ENCODE measurements at regions not wholly inside any gene's neighbourhood (a gene's known extent, or its start where the extent isn't known, plus 50 kb on each side); places are given as distances from the start of the nearest gene placed in this dataset.

DNA sequence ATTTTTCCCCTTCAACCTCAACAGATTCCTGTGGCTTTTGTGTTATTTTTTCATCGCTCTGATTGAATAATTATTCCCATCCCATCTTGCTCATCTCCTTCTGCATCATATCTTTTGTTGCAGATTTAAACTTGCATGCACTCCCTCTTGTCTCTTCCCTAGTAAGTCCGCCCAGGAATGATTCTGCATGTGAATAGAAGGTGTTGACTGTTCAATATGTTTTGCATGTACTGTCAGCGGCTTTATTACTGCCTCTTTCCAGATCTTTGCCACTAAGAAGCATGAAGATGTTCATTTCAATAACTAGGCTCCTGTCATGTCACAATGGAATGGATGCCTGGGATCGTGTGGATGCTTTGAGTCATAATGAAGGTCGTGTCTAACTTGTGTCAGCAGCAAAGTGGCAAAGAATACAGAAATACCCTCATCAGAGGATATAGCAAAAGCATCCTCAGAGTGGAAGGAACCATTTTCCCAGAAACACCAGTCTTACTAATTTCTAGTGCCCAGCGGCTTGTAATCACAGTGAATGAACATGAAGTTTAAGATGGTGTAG, 62.6 kb upstream of the SEM1 start:
- TF ChIP-seq EZH2 (IDR thresholded peaks at IDR 0.05; ENCODE audit: insufficient read depth, poor library complexity, severe bottlenecking) (no peak), EZH2phosphoT487 (IDR thresholded peaks at IDR 0.05; ENCODE audit: insufficient read depth, low read depth) (no peak)
